Neuronal stem cell (in vitro differentiated cells): ENCODE measurements at regions not wholly inside any gene's neighbourhood (a gene's known extent, or its start where the extent isn't known, plus 50 kb on each side); places are given as distances from the start of the nearest gene placed in this dataset.
"Not testable (repeated sequence)": the region's sequence is repeated elsewhere in the genome, so short reads cannot be mapped to it uniquely, and the experiment has no call there.

Source experiments
- DNase-seq: peaks from one replicate; pipeline ENCODE4 v3.0.0-alpha.2; 2013; ENCODE audit warnings: low spot score
- H2AFZ ChIP-seq: one replicate; pipeline ENCODE4 v1.6.1; 2013; ENCODE audit warnings: mild to moderate bottlenecking, low read length, inconsistent platforms
- H2AK5ac ChIP-seq: 2 replicates; pipeline ENCODE4 v1.6.1; 2013; ENCODE audit warnings: low read depth, mild to moderate bottlenecking, inconsistent platforms, low read length, moderate library complexity, mixed read lengths
- H2BK120ac ChIP-seq: 2 replicates; pipeline ENCODE4 v1.6.1; 2013; ENCODE audit warnings: low read depth, mild to moderate bottlenecking, inconsistent platforms, low read length, moderate library complexity, mixed read lengths
- H2BK12ac ChIP-seq: one replicate; pipeline ENCODE4 v1.6.1; 2013; ENCODE audit warnings: low read length, inconsistent platforms
- H2BK15ac ChIP-seq: 2 replicates; pipeline ENCODE4 v1.6.1; 2013; ENCODE audit warnings: mild to moderate bottlenecking, low read length, inconsistent platforms, mixed read lengths
- H2BK5ac ChIP-seq: one replicate; pipeline ENCODE4 v1.6.1; 2013; ENCODE audit warnings: inconsistent platforms, mild to moderate bottlenecking, low read length, moderate library complexity
- H3K14ac ChIP-seq: one replicate; pipeline ENCODE4 v1.6.1; 2013; ENCODE audit warnings: low read length, inconsistent platforms
- H3K18ac ChIP-seq: 2 replicates; pipeline ENCODE4 v1.6.1; 2013; ENCODE audit warnings: low read length, inconsistent platforms
- H3K23ac ChIP-seq: 2 replicates; pipeline ENCODE4 v1.6.1; 2013; ENCODE audit warnings: low read depth, mild to moderate bottlenecking, mixed read lengths, low read length, inconsistent platforms; ENCODE audit not compliant: poor library complexity
- H3K27ac ChIP-seq: replicated peaks from 3 replicates; pipeline ENCODE4 v1.5.1; 2013; ENCODE audit warnings: low read length, inconsistent platforms
- H3K27me3 ChIP-seq, 3 experiments: 2 replicates each; pipeline ENCODE4 v1.6.1; 2013; ENCODE audit warnings: low read length in 3 of 3, mild to moderate bottlenecking in 2 of 3, inconsistent platforms in 1 of 3, low read depth in 1 of 3, mixed read lengths in 1 of 3, moderate library complexity in 1 of 3; ENCODE audit not compliant: control insufficient read depth in 3 of 3, insufficient read depth in 3 of 3
- H3K36me3 ChIP-seq, 2 donors: replicated peaks in 1 of 2; 2 replicates each; pipeline ENCODE4 v1.6.1; 2013; ENCODE audit warnings: low read length in 2 of 2; ENCODE audit not compliant: control insufficient read depth in 2 of 2, insufficient read depth in 2 of 2
- H3K4ac ChIP-seq: 2 replicates; pipeline ENCODE4 v1.6.1; 2013; ENCODE audit warnings: inconsistent platforms, mild to moderate bottlenecking, low read length, moderate library complexity
- H3K4me1 ChIP-seq, 2 donors: 1 replicate in 1 of 2; 2 replicates in 1 of 2; pipeline ENCODE4 v1.6.1; 2013; ENCODE audit warnings: low read length in 2 of 2, low read depth in 1 of 2; ENCODE audit not compliant: control insufficient read depth in 2 of 2, insufficient read depth in 1 of 2
- H3K4me2 ChIP-seq: one replicate; pipeline ENCODE4 v1.6.1; 2013; ENCODE audit warnings: mild to moderate bottlenecking, low read length, inconsistent platforms; ENCODE audit not compliant: insufficient read depth, poor library complexity, severe bottlenecking
- H3K4me3 ChIP-seq, 2 donors: 2 replicates each; pipeline ENCODE4 v1.5.1; 2013; ENCODE audit warnings: low read length in 2 of 2, mild to moderate bottlenecking in 2 of 2, inconsistent platforms in 1 of 2, moderate library complexity in 1 of 2
- H3K79me1 ChIP-seq: one replicate; pipeline ENCODE4 v1.6.1; 2013; ENCODE audit warnings: low read depth, mild to moderate bottlenecking, inconsistent platforms, low read length, moderate library complexity
- H3K9ac ChIP-seq: one replicate; pipeline ENCODE4 v1.6.1; 2013; ENCODE audit warnings: mild to moderate bottlenecking, low read depth, low read length, inconsistent platforms; ENCODE audit not compliant: poor library complexity
- H3K9me3 ChIP-seq, 2 donors: replicated peaks in 1 of 2; 2 replicates each; pipeline versions ENCODE3 to v1.6.1; 2013; ENCODE audit warnings: low read length in 2 of 2, mild to moderate bottlenecking in 2 of 2, inconsistent platforms in 1 of 2, low read depth in 1 of 2, mixed read lengths in 1 of 2, moderate library complexity in 1 of 2; ENCODE audit not compliant: control insufficient read depth in 2 of 2, insufficient read depth in 1 of 2
- H4K8ac ChIP-seq: one replicate; pipeline ENCODE4 v1.6.1; 2013; ENCODE audit warnings: low read depth, mild to moderate bottlenecking, inconsistent platforms, low read length, moderate library complexity
- H4K91ac ChIP-seq: one replicate; pipeline ENCODE4 v1.6.1; 2013; ENCODE audit warnings: low read length, low read depth, mild to moderate bottlenecking, inconsistent platforms; ENCODE audit not compliant: poor library complexity
- WGBS, 2 donors: extraction: QIAGEN DNeasy Blood & Tissue Kit; methylation state at CpG; one replicate each; pipeline ENCODE4 v1.1.7; 2013; ENCODE audit warnings: missing lambda C conversion rate in 2 of 2, mixed read lengths in 1 of 2; ENCODE audit not compliant: insufficient read length in 2 of 2, insufficient replicate concordance in 1 of 2; ENCODE audit errors: extremely low coverage in 2 of 2; 5-methylcytosine and 5-hydroxymethylcytosine counted together

DNA sequence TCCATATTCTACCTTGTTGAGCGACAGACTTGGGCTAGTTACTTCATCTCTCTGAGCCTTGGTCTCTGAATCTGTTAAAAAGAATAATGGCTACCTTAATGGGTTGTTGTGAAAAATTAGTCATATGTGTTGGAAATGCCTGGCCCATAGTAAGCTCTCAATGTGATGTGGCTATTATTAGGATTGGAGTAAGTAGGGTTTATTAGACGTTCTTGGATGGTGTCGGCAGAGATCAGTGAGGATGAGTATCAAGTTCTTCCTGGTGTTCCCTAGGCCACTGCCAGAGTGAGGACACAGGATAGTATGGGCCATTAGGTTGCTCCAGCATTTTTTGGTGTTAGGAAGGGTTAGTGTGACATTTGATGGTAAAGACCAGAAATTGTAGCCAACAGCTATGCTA, 121.1 kb upstream of the DUSP10 start:
- Histone ChIP-seq H3K36me3 (no peaks in the 10 kb centered on the region), H3K27ac (no peak overlapping the region), H3K4me3 (no peak overlapping the region), H2BK120ac (no peak overlapping the region), H3K23ac (no peak overlapping the region), H2AFZ (no peak overlapping the region), H3K18ac (no peak overlapping the region), H3K27me3 (no peaks in the 10 kb centered on the region), H2BK15ac (no peak overlapping the region), H3K9me3 (peaks cover 0 to 3% of the 10 kb centered on the region in 2 donors), H2BK5ac (no peak overlapping the region), H3K14ac (no peak overlapping the region), H4K91ac (no peak overlapping the region), H3K4me1 (peaks cover 0 to 1% of the 10 kb centered on the region in 2 donors), H2BK12ac (no peak overlapping the region), H3K9ac (no peak overlapping the region), H3K4ac (no peak overlapping the region), H4K8ac (no peak overlapping the region), H3K79me1 (no peaks in the 10 kb centered on the region), H2AK5ac (no peak overlapping the region), H3K4me2 (no peak overlapping the region)
- WGBS, 2 donors, result no CpG with 5 or more reads among the region's 3 CpGs
- DNase-seq, result no peak

DNA sequence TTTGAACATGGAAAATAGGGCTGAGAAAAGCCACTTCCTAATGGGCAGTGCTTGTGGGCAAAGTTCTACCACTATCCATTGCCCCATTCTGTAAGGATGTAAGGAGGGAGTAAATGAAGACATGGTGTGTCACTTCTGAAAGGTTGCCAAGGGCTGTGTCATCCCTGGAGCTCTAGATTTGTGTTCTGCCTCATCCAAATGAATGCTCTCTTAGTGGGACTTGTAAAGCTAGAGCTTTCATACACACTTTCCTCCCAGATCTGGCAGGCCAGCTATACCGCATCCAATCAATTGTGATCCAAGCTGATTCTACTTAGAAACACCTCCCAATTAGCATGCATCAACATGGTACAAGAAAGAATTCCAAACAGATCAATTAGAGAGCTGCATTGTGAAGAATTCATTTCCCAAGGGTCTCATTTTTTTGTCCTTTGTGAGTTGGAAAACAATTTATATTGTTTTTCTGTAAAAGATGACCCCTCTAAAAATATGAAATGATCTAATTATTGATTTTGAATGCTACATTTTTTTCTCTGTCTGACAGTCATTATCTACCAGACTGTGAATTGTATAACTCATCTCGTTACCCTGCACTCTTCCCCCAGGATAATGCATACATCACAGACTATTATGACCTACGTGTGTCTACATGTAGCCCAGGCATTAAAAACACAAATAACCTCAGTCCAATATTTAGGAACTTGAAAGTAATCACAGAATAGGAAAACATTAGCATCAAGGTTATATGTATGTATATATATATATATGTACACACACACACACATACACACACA, 117.1 kb upstream of the DUSP10 start:
- Histone ChIP-seq H2BK12ac (no peak overlapping the region), H3K36me3 (no peaks in the 10 kb centered on the region), H2AK5ac (no peak overlapping the region), H3K4me1 (peaks cover 0 to 1% of the 10 kb centered on the region in 2 donors), H2AFZ (no peak overlapping the region), H3K23ac (no peak overlapping the region), H3K14ac (no peak overlapping the region), H3K4ac (no peak overlapping the region), H3K27ac (no peak overlapping the region), H3K4me3 (no peak overlapping the region), H2BK5ac (no peak overlapping the region), H2BK120ac (no peak overlapping the region), H4K91ac (no peak overlapping the region), H3K27me3 (no peaks in the 10 kb centered on the region), H4K8ac (no peak overlapping the region), H3K4me2 (no peak overlapping the region), H3K9me3 (peaks cover 0 to 2% of the 10 kb centered on the region in 2 donors), H3K9ac (no peak overlapping the region), H3K18ac (no peak overlapping the region), H3K79me1 (no peaks in the 10 kb centered on the region), H2BK15ac (no peak overlapping the region)
- WGBS, 2 donors, result no CpG with 5 or more reads among the region's 3 CpGs
- DNase-seq, result no peak

GRCh38 chr1:221857094-221857444, 115.2 kb upstream of the DUSP10 start:
- H3K27me3 ChIP-seq, H3K79me1 ChIP-seq, H3K4me1 ChIP-seq, H3K4me3 ChIP-seq, H3K23ac ChIP-seq, H2BK120ac ChIP-seq, H3K18ac ChIP-seq, H3K9ac ChIP-seq, H3K27ac ChIP-seq, H2AFZ ChIP-seq, H2BK12ac ChIP-seq, H2BK5ac ChIP-seq, H3K4ac ChIP-seq, H4K8ac ChIP-seq, H2AK5ac ChIP-seq, H3K14ac ChIP-seq, H3K4me2 ChIP-seq, H2BK15ac ChIP-seq, H3K9me3 ChIP-seq, H3K36me3 ChIP-seq, DNase-seq, H4K91ac ChIP-seq: not testable (repeated sequence)
- WGBS, 2 donors, result no CpG with 5 or more reads among the region's 4 CpGs

- H4K91ac ChIP-seq, result no peak overlapping the region
- no peak overlapping the region for H2AK5ac ChIP-seq
- H2BK15ac ChIP-seq, result no peak overlapping the region
- no peak overlapping the region for H3K4me3 ChIP-seq
- H3K27ac ChIP-seq, result no peak overlapping the region
- H2BK12ac ChIP-seq, result no peak overlapping the region
- H2AFZ ChIP-seq, result no peak overlapping the region
- H3K79me1 ChIP-seq, result no peaks in the 10 kb centered on the region
- no peaks in the 10 kb centered on the region for H3K36me3 ChIP-seq
- no peak overlapping the region for H3K9ac ChIP-seq
- no peak overlapping the region for H3K18ac ChIP-seq
- no peak for DNase-seq
- no peak overlapping the region for H3K14ac ChIP-seq
- peaks cover 0 to 2% of the 10 kb centered on the region in 2 donors for H3K9me3 ChIP-seq
- no peaks in the 10 kb centered on the region for H3K27me3 ChIP-seq
- H4K8ac ChIP-seq, result no peak overlapping the region
- peaks cover 0 to 1% of the 10 kb centered on the region in 2 donors for H3K4me1 ChIP-seq
- WGBS, 2 donors, result no CpG with 5 or more reads among the region's 3 CpGs
- H3K4me2 ChIP-seq, result no peak overlapping the region
- no peak overlapping the region for H3K4ac ChIP-seq
- H3K23ac ChIP-seq, result no peak overlapping the region
- H2BK120ac ChIP-seq, result no peak overlapping the region
- H2BK5ac ChIP-seq, result no peak overlapping the region
Observed at GRCh38 chr1:221856228-221857093, 114.6 kb upstream of the DUSP10 start.
